Ectodermal cell (in vitro differentiated cells): ENCODE measurements at regions not wholly inside any gene's neighbourhood (a gene's known extent, or its start where the extent isn't known, plus 50 kb on each side); places are given as distances from the start of the nearest gene placed in this dataset.
"Not testable (repeated sequence)": the region's sequence is repeated elsewhere in the genome, so short reads cannot be mapped to it uniquely, and the experiment has no call there.

Experiments used
- H3K27ac ChIP-seq: 2 replicates; pipeline ENCODE4 v1.7.0; 2013; ENCODE audit warnings: mild to moderate bottlenecking, low read depth, low read length; ENCODE audit not compliant: insufficient read depth, poor library complexity, severe bottlenecking
- H3K27me3 ChIP-seq: 2 replicates; pipeline ENCODE4 v1.7.0; 2013; ENCODE audit warnings: mild to moderate bottlenecking, low read length; ENCODE audit not compliant: insufficient read depth, control insufficient read depth, poor library complexity, severe bottlenecking
- H3K36me3 ChIP-seq: one replicate; pipeline ENCODE4 v1.7.0; 2013; ENCODE audit warnings: low read length; ENCODE audit not compliant: control insufficient read depth, insufficient read depth
- H3K4me1 ChIP-seq: one replicate; pipeline ENCODE4 v1.7.0; 2013; ENCODE audit warnings: low read length; ENCODE audit not compliant: control insufficient read depth, insufficient read depth
- H3K4me3 ChIP-seq: 2 replicates; pipeline ENCODE4 v1.7.0; 2013; ENCODE audit warnings: low read depth, low read length, control low read depth; ENCODE audit not compliant: insufficient read depth
- H3K9me3 ChIP-seq: 2 replicates; pipeline ENCODE4 v1.7.0; 2013; ENCODE audit warnings: mild to moderate bottlenecking, low read length, moderate library complexity; ENCODE audit not compliant: control insufficient read depth
- WGBS, 2 experiments: methylation state at CpG; one replicate each; pipeline ENCODE4 v1.1.7; 2013; ENCODE audit warnings: missing lambda C conversion rate in 2 of 2; 5-methylcytosine and 5-hydroxymethylcytosine counted together

DNA sequence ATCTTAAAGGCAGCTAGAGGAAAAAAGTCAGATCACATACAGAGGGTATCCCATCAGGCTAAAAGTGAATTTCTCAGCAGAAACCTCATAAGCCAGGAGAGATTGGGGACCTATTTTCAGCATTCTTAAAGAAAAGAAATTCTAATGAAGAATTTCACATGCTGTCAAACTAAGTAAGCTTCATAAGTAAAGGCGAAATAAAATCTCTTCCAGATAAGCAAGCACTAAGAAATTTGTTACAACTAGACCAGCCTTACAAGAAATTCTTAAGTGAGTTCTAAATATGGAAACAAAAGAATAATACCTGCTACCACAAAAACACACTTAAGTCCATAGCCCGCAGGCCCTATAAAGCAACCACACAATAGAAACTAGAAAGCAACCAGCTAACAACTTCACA, 186.1 kb downstream of the ETAA1 start:
- WGBS, 2 experiments = 97 to 100% methylated on average over 1 to 2 of the region's 2 CpGs
- Histone ChIP-seq H3K4me3 (no peak overlapping the region), H3K27me3 (no peaks in the 10 kb centered on the region), H3K27ac (no peak overlapping the region), H3K4me1 (no peaks in the 10 kb centered on the region), H3K36me3 (no peaks in the 10 kb centered on the region), H3K9me3 (no peaks in the 10 kb centered on the region)

- no peaks in the 10 kb centered on the region for H3K4me1 ChIP-seq
- H3K4me3 ChIP-seq = no peak overlapping the region
- H3K9me3 ChIP-seq = no peaks in the 10 kb centered on the region
- H3K36me3 ChIP-seq = no peaks in the 10 kb centered on the region
- no peaks in the 10 kb centered on the region for H3K27me3 ChIP-seq
- no peak overlapping the region for H3K27ac ChIP-seq
These were observed 188.3 kb downstream of the ETAA1 start for GRCh38 chr2:67585400-67585799.

GRCh38 chr2:67589121-67589520, 192.0 kb downstream of the ETAA1 start:
- H3K4me3 ChIP-seq, H3K9me3 ChIP-seq, H3K27me3 ChIP-seq, H3K4me1 ChIP-seq, H3K36me3 ChIP-seq, H3K27ac ChIP-seq: not testable (repeated sequence)
- WGBS, 2 experiments = 69 to 80% methylated on average over 6 of the region's 6 CpGs

- H3K4me1 ChIP-seq, H3K27ac ChIP-seq, H3K27me3 ChIP-seq, H3K4me3 ChIP-seq, H3K9me3 ChIP-seq, H3K36me3 ChIP-seq: not testable (repeated sequence)
These were observed 197.4 kb downstream of the ETAA1 start for GRCh38 chr2:67594522-67594921.

DNA sequence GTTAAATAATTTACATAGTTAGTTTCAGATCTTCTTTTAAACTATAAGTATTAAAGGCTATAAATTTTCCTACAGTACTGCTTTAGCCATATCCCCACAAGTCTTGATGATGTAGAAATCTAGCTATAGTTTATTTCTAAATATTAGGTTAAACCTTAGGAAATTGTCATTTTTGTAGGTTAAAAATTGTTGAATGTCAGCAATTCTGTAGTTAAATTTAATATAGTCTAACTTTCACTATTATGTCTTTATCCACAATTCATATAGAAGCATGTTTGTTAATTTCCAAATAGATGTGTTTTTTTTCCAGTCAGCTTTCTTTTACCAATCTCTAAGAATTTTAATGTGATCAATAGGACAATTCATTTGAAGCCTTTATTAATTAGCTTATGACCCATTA, 199.7 kb downstream of the ETAA1 start:
- Histone ChIP-seq H3K4me1 (no peaks in the 10 kb centered on the region), H3K9me3 (no peaks in the 10 kb centered on the region), H3K36me3 (no peaks in the 10 kb centered on the region), H3K27me3 (no peaks in the 10 kb centered on the region), H3K27ac (no peak overlapping the region), H3K4me3 (no peak overlapping the region)

DNA sequence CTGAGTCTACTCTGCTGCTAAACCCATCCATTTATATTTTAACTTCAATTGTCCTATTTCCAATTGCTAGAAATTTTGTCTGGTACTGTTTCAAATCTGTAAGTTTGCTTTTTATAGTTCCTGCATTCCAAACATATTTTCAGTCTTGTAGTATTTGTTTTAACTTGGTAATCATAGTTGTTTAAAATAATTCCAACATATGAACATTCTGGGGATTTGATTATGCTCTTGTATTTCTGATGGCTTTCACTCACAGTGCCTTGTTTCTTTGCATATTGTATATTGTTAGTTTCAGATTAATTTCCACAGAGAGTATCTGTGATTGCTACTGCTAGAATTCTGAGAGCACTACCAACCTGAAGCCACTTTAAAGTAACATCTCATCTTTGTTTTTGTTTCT, 202.4 kb downstream of the ETAA1 start:
- Histone ChIP-seq H3K36me3 (no peaks in the 10 kb centered on the region), H3K4me3 (no peak overlapping the region), H3K9me3 (no peaks in the 10 kb centered on the region), H3K27ac (no peak overlapping the region), H3K4me1 (no peaks in the 10 kb centered on the region), H3K27me3 (no peaks in the 10 kb centered on the region)

DNA sequence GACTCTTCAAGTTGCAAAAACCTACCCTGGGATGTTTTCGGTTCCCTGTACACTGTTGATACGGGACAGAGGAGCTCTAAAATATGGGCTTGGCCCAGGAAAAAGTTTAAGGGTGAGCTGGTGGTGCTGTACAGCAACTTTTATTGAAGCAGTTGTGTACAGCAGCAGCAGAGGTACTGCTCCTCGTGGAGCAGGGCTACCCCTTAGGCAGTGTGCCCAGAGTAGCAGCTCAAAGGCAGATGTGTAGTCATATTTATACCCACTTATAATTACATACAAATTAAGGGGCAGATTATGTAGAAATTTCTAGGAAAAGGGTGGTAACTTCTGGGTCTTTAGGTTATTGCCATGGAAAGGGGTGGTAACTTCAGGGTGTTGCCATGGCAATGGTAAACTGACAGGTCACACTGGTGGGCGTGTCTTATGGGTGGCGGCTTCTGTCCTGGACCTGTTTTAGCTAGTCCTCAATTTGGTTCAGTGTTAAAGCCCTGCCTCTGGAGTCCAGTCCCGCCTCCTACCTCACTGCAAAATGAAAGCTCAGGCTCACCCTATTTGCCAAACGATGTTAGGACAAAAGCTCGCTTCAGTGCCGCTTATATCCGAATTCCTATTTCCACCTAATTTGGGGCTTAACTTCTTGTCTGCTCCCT, 203.2 kb downstream of the ETAA1 start:
- Histone ChIP-seq H3K4me3 (no peak overlapping the region), H3K27ac (no peak overlapping the region), H3K27me3 (no peaks in the 10 kb centered on the region), H3K4me1 (no peaks in the 10 kb centered on the region), H3K36me3 (no peaks in the 10 kb centered on the region), H3K9me3 (no peaks in the 10 kb centered on the region)
- WGBS, 2 experiments = 78 to 80% methylated on average over 9 to 10 of the region's 10 CpGs

DNA sequence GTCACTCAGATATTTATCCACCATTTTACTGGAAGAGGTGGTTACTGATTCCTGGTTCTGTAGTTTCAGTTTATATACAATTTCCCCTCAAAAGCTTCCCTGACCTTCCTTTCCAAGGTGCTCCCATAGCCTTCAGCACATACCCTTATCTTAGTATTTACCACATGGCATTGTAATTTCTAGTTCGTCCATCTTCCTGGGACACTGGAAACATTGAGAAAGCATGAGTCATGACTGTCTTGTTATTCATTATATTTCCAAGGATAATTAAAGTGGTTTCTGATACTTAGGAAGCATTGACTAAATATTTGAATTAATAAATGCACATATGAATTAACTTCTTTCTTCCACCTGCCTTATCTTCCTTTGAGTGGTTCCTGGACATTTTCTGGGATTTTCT, 203.8 kb downstream of the ETAA1 start:
- 100% methylated on average over 1 of the region's 1 CpG for WGBS, 2 experiments
- Histone ChIP-seq H3K27ac (no peak overlapping the region), H3K4me1 (no peaks in the 10 kb centered on the region), H3K36me3 (no peaks in the 10 kb centered on the region), H3K4me3 (no peak overlapping the region), H3K27me3 (no peaks in the 10 kb centered on the region), H3K9me3 (no peaks in the 10 kb centered on the region)

- Histone ChIP-seq H3K27ac (no peak overlapping the region), H3K4me1 (no peaks in the 10 kb centered on the region), H3K4me3 (no peak overlapping the region), H3K36me3 (no peaks in the 10 kb centered on the region), H3K9me3 (no peaks in the 10 kb centered on the region), H3K27me3 (no peaks in the 10 kb centered on the region)
- 93 to 97% methylated on average over 1 of the region's 1 CpG for WGBS, 2 experiments
These were observed 207.2 kb downstream of the ETAA1 start for GRCh38 chr2:67604360-67604759.

DNA sequence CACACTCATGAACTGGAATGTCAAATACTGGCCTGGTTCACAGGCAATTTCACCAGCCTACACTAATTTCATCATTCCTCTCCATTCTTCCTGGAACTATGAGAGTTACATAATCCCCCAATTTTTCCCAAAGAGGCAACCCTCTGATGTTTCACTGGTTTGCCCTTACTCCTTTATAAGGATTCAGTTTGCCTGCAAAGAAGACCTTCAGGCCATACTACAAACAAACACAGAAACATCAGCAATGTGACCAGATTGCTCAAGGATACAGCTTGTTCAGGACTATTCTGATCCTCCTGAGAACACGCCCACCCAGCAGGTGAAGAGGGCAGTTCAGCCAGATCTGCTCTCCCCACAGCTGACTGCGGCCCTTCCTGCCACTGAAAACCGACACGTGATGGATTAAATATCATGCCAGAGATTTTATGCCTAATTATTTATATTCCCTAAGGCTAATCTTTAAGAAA, 215.5 kb downstream of the ETAA1 start:
- WGBS, 2 experiments = 86 to 94% methylated on average over 4 of the region's 4 CpGs
- Histone ChIP-seq H3K4me3 (no peak overlapping the region), H3K27me3 (no peaks in the 10 kb centered on the region)

DNA sequence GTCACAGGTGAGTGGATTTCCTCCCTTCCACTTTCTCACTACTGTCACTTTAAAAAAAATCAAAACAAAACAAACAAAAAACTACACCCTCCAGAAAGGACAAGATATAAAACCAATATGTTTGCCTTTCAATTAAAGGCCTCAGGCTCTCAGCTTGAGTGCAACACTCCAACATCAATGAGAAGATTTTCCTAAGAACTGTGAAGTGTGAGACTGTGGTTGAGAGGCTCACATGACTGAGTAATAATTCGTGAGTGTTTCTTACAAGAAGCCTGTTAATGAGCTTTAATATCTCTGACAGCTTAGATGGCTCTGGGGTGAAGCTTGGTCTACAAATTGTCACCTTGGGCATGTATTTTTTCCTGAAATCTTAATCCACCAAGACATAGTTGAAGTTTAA, 216.1 kb downstream of the ETAA1 start:
- Histone ChIP-seq H3K27me3 (no peaks in the 10 kb centered on the region), H3K27ac (no peak overlapping the region), H3K4me3 (no peak overlapping the region), H3K4me1 (no peaks in the 10 kb centered on the region), H3K36me3 (no peaks in the 10 kb centered on the region), H3K9me3 (no peaks in the 10 kb centered on the region)
- whole genome bisulfite sequencing, 2 experiments = 87 to 91% methylated on average over 1 of the region's 1 CpG

More for the DNA sequence above, 215.5 kb downstream of the ETAA1 start:
- H3K9me3 ChIP-seq = no peaks in the 10 kb centered on the region
- H3K27ac ChIP-seq = no peak overlapping the region
- H3K36me3 ChIP-seq = no peaks in the 10 kb centered on the region
- no peaks in the 10 kb centered on the region for H3K4me1 ChIP-seq
